Testis (tissue), 2 donors: ENCODE measurements at regions not wholly inside any gene's neighbourhood (a gene's known extent, or its start where the extent isn't known, plus 50 kb on each side); places are given as distances from the start of the nearest gene placed in this dataset.

Experiments
- DNase-seq: peaks from one replicate; pipeline ENCODE4 v3.0.0-alpha.2; 2019
- H3K27ac ChIP-seq, 2 donors: fragments of 200-600 bp; sonication (generic); one replicate each; pipeline ENCODE4 v1.5.1; 2019
- H3K27me3 ChIP-seq: fragments of 200-600 bp; sonication (generic); one replicate; pipeline ENCODE4 v1.5.1; 2019
- H3K36me3 ChIP-seq: fragments of 200-600 bp; sonication (generic); one replicate; pipeline ENCODE4 v1.5.1; 2017; ENCODE audit warnings: low read depth; ENCODE audit errors: missing control alignments
- H3K4me1 ChIP-seq: fragments of 200-600 bp; sonication (generic); one replicate; pipeline ENCODE4 v1.5.1; 2019
- H3K4me3 ChIP-seq, 2 donors: fragments of 200-600 bp; sonication (generic); one replicate each; pipeline ENCODE4 v1.5.1; 2017 to 2019
- H3K9me3 ChIP-seq: fragments of 200-600 bp; sonication (generic); one replicate; pipeline ENCODE4 v1.5.1; 2017
- POLR2A ChIP-seq: fragments of 450-650 bp; IDR thresholded peaks from one replicate; pipeline ENCODE4 v1.6.1; 2017; ENCODE audit warnings: antibody characterized with exemption, mild to moderate bottlenecking, moderate library complexity
- WGBS, 2 donors: methylation state at CpG; one replicate each; pipeline ENCODE4 v1.1.5; 2018; 5-methylcytosine and 5-hydroxymethylcytosine counted together
- intact Hi-C: fragments of 100-400 bp; cut with DNase I; formaldehyde crosslinking; loops from one replicate; pipeline ENCODE4 v1.15.1; 2023; ENCODE audit warnings: low total_unique reads
- TF ChIP-seq, protein P1 (sequence below), 3 experiments: fragments of 450-650 bp in 2 of 3; fragments of 200-600 bp in 1 of 3; sonication (generic) in 1 of 3; IDR thresholded peaks; one replicate each; pipeline ENCODE4 v1.5.1; 2016 to 2019; ENCODE audit warnings: antibody characterized with exemption in 3 of 3, mild to moderate bottlenecking in 2 of 3, moderate library complexity in 1 of 3

GRCh38 chr17:77849239-77849638, 109.3 kb upstream of the TNRC6C start:
- no peaks in the 10 kb centered on the region for H3K27me3 ChIP-seq
- 86 to 87% methylated on average over 6 of the region's 6 CpGs for WGBS, 2 donors
- no peak for DNase-seq
- H3K36me3 ChIP-seq, result no peaks in the 10 kb centered on the region
- H3K9me3 ChIP-seq, result no peaks in the 10 kb centered on the region
- no peaks in the 10 kb centered on the region for H3K4me1 ChIP-seq
- no peak overlapping the region for H3K27ac ChIP-seq
- TF ChIP-seq POLR2A, result no peak
- TF ChIP-seq, protein P1, sequence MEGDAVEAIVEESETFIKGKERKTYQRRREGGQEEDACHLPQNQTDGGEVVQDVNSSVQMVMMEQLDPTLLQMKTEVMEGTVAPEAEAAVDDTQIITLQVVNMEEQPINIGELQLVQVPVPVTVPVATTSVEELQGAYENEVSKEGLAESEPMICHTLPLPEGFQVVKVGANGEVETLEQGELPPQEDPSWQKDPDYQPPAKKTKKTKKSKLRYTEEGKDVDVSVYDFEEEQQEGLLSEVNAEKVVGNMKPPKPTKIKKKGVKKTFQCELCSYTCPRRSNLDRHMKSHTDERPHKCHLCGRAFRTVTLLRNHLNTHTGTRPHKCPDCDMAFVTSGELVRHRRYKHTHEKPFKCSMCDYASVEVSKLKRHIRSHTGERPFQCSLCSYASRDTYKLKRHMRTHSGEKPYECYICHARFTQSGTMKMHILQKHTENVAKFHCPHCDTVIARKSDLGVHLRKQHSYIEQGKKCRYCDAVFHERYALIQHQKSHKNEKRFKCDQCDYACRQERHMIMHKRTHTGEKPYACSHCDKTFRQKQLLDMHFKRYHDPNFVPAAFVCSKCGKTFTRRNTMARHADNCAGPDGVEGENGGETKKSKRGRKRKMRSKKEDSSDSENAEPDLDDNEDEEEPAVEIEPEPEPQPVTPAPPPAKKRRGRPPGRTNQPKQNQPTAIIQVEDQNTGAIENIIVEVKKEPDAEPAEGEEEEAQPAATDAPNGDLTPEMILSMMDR (IDR thresholded peaks at IDR 0.05), result no peak
- intact Hi-C loops, result no loop called here
- no peak overlapping the region for H3K4me3 ChIP-seq

- no peak for DNase-seq
- TF ChIP-seq POLR2A, result no peak
- TF ChIP-seq, protein P1 (IDR thresholded peaks at IDR 0.05), result no peak
- intact Hi-C loops, result no loop called here
- H3K27ac ChIP-seq, result no peak overlapping the region
- no peak overlapping the region for H3K4me3 ChIP-seq
- H3K4me1 ChIP-seq, result no peaks in the 10 kb centered on the region
- 71 to 84% methylated on average over 5 of the region's 5 CpGs for WGBS, 2 donors
- no peaks in the 10 kb centered on the region for H3K27me3 ChIP-seq
- H3K36me3 ChIP-seq, result no peaks in the 10 kb centered on the region
- no peaks in the 10 kb centered on the region for H3K9me3 ChIP-seq
These were observed 106.6 kb upstream of the TNRC6C start for GRCh38 chr17:77851921-77852320.

GRCh38 chr17:77852731-77853130, 105.8 kb upstream of the TNRC6C start:
- intact Hi-C loops, result no loop called here
- no peak for TF ChIP-seq POLR2A
- TF ChIP-seq, protein P1 (IDR thresholded peaks at IDR 0.05), result no peak
- Histone ChIP-seq H3K36me3 (no peaks in the 10 kb centered on the region), H3K4me1 (no peaks in the 10 kb centered on the region), H3K4me3 (no peak overlapping the region), H3K27ac (no peak overlapping the region), H3K27me3 (no peaks in the 10 kb centered on the region), H3K9me3 (no peaks in the 10 kb centered on the region)
- WGBS, 2 donors, result 81 to 98% methylated on average over 7 to 10 of the region's 16 CpGs
- DNase-seq, result no peak

- DNase-seq, result no peak
- Histone ChIP-seq H3K9me3 (no peaks in the 10 kb centered on the region), H3K4me3 (no peak overlapping the region), H3K36me3 (no peaks in the 10 kb centered on the region), H3K27ac (no peak overlapping the region), H3K4me1 (no peaks in the 10 kb centered on the region), H3K27me3 (no peaks in the 10 kb centered on the region)
- WGBS, 2 donors, result 79 to 89% methylated on average over 6 to 20 of the region's 20 CpGs
- TF ChIP-seq, protein P1 (IDR thresholded peaks at IDR 0.05), result no peak
- TF ChIP-seq POLR2A, result no peak
- intact Hi-C loops, result no loop called here
These were observed 105.1 kb upstream of the TNRC6C start for GRCh38 chr17:77853191-77853977.
